ENCODE measurements at regions not wholly inside any gene's neighbourhood (a gene's known extent, or its start where the extent isn't known, plus 50 kb on each side); places are given as distances from the start of the nearest gene placed in this dataset.

DNA sequence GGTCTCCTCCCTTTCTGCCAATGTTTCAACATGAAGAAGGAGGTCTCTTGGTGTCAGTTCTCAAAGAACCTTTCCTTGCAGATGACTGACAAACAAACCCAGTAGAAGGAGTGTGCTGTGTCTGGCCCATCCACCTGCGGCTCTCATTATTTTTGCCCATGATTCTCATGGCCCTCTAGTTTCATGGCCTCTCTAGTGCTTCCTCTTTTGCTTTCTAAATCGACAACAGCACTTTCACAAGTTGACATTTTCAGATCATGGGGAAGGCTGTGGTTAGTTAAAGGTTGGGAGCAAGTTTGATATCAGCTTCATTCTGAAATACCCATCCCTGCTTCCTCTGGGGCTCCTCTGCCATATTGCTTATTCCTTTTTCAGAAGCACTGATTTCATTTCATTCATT, 805.2 kb downstream of the SLC4A3 start:
- TF ChIP-seq, protein P1, sequence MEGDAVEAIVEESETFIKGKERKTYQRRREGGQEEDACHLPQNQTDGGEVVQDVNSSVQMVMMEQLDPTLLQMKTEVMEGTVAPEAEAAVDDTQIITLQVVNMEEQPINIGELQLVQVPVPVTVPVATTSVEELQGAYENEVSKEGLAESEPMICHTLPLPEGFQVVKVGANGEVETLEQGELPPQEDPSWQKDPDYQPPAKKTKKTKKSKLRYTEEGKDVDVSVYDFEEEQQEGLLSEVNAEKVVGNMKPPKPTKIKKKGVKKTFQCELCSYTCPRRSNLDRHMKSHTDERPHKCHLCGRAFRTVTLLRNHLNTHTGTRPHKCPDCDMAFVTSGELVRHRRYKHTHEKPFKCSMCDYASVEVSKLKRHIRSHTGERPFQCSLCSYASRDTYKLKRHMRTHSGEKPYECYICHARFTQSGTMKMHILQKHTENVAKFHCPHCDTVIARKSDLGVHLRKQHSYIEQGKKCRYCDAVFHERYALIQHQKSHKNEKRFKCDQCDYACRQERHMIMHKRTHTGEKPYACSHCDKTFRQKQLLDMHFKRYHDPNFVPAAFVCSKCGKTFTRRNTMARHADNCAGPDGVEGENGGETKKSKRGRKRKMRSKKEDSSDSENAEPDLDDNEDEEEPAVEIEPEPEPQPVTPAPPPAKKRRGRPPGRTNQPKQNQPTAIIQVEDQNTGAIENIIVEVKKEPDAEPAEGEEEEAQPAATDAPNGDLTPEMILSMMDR (IDR thresholded peaks at IDR 0.05) = no peak
- no peak for TF ChIP-seq POLR2A (IDR thresholded peaks at IDR 0.05)
